ENCODE measurements at regions not wholly inside any gene's neighbourhood (a gene's known extent, or its start where the extent isn't known, plus 50 kb on each side); places are given as distances from the start of the nearest gene placed in this dataset.

GRCh38 chr5:147073098-147073497, 161.7 kb upstream of the STK32A start:
- TF ChIP-seq CTCF (IDR thresholded peaks at IDR 0.05): no peak
- Histone ChIP-seq H3K4me2 (replicated peaks; ENCODE audit: extremely low read depth, low read length, poor library complexity, severe bottlenecking) (no peak overlapping the region), H3K9ac (ENCODE audit: insufficient read depth, low read length, poor library complexity, severe bottlenecking) (no peak overlapping the region), H3K4me3 (replicated peaks in 1 of 3; ENCODE audit: low read depth in 2 of 3, low read length in 3 of 3) (no peak overlapping the region), H4K20me1 (ENCODE audit: insufficient read depth, low read length) (no peaks in the 10 kb centered on the region), H3K36me3 (replicated peaks in 1 of 2; ENCODE audit: control insufficient read depth in 1 of 2, insufficient read depth in 2 of 2, low read length in 2 of 2) (no peaks in the 10 kb centered on the region), H3K4me1 (ENCODE audit: control insufficient read depth in 1 of 2, insufficient read depth in 2 of 2, low read length in 2 of 2) (no peaks in the 10 kb centered on the region), H3K27ac (ENCODE audit: low read depth in 1 of 2, low read length in 2 of 2) (no peak overlapping the region), H2AFZ (ENCODE audit: insufficient read depth, low read depth, low read length, poor library complexity, severe bottlenecking) (no peak overlapping the region), H3K79me2 (ENCODE audit: insufficient read depth, low read length) (no peaks in the 10 kb centered on the region), H3K27me3 (ENCODE audit: control insufficient read depth in 2 of 2, insufficient read depth in 2 of 2, low read length in 2 of 2) (no peaks in the 10 kb centered on the region), H3K9me3 (replicated peaks in 1 of 2; ENCODE audit: control insufficient read depth in 1 of 2, insufficient read depth in 1 of 2, low read length in 2 of 2) (no peaks in the 10 kb centered on the region)
- H3K36me3 Mint-ChIP-seq: no peaks in the 10 kb centered on the region
- H3K27ac Mint-ChIP-seq: no peak overlapping the region
- intact Hi-C loops (cut with micrococcal nuclease): no loop called here
- DNase-seq: no peak
- H3K27me3 Mint-ChIP-seq (ENCODE audit: low read depth in 3 of 3): peaks cover 0 to 2% (median 0%) of the 10 kb centered on the region in 3 donors
- no peak overlapping the region for H3K4me3 Mint-ChIP-seq
- WGBS (ENCODE audit: insufficient coverage): 71% methylated on average over 1 of the region's 3 CpGs
- no peaks in the 10 kb centered on the region for H3K4me1 Mint-ChIP-seq
- H3K9me3 Mint-ChIP-seq: peaks cover 0 to 5% (median 2%) of the 10 kb centered on the region in 7 donors

- no peaks in the 10 kb centered on the region for H4K20me1 ChIP-seq (ENCODE audit: insufficient read depth, low read length)
- no peaks in the 10 kb centered on the region for H3K79me2 ChIP-seq (ENCODE audit: insufficient read depth, low read length)
- TF ChIP-seq CTCF (IDR thresholded peaks at IDR 0.05): no peak
- Mint-ChIP-seq H3K9me3 (peaks cover 0 to 4% (median 2%) of the 10 kb centered on the region in 7 donors), H3K4me1 (no peaks in the 10 kb centered on the region), H3K27me3 (ENCODE audit: low read depth in 3 of 3) (peaks cover 0 to 2% (median 0%) of the 10 kb centered on the region in 3 donors), H3K36me3 (no peaks in the 10 kb centered on the region), H3K4me3 (no peak overlapping the region), H3K27ac (no peak overlapping the region)
- H3K9ac ChIP-seq (ENCODE audit: insufficient read depth, low read length, poor library complexity, severe bottlenecking): no peak overlapping the region
- no peak for DNase-seq
- no peak overlapping the region for H2AFZ ChIP-seq (ENCODE audit: insufficient read depth, low read depth, low read length, poor library complexity, severe bottlenecking)
- no peak overlapping the region for H3K4me2 ChIP-seq (replicated peaks; ENCODE audit: extremely low read depth, low read length, poor library complexity, severe bottlenecking)
- H3K4me3 ChIP-seq (replicated peaks in 1 of 3; ENCODE audit: low read depth in 2 of 3, low read length in 3 of 3): no peak overlapping the region
- intact Hi-C loops (cut with micrococcal nuclease): no loop called here
- no peak overlapping the region for H3K27ac ChIP-seq (ENCODE audit: low read depth in 1 of 2, low read length in 2 of 2)
- no CpG with 5 or more reads among the region's 1 CpG for WGBS (ENCODE audit: insufficient coverage)
- no peaks in the 10 kb centered on the region for H3K9me3 ChIP-seq (replicated peaks in 1 of 2; ENCODE audit: control insufficient read depth in 1 of 2, insufficient read depth in 1 of 2, low read length in 2 of 2)
- no peaks in the 10 kb centered on the region for H3K27me3 ChIP-seq (ENCODE audit: control insufficient read depth in 2 of 2, insufficient read depth in 2 of 2, low read length in 2 of 2)
- no peaks in the 10 kb centered on the region for H3K4me1 ChIP-seq (ENCODE audit: control insufficient read depth in 1 of 2, insufficient read depth in 2 of 2, low read length in 2 of 2)
- H3K36me3 ChIP-seq (replicated peaks in 1 of 2; ENCODE audit: control insufficient read depth in 1 of 2, insufficient read depth in 2 of 2, low read length in 2 of 2): no peaks in the 10 kb centered on the region
Measured at GRCh38 chr5:147075187-147075586, 159.6 kb upstream of the STK32A start.

All from CD14-positive monocyte (primary cell).